Gastroesophageal sphincter (tissue), 4 donors: ENCODE measurements at regions not wholly inside any gene's neighbourhood (a gene's known extent, or its start where the extent isn't known, plus 50 kb on each side); places are given as distances from the start of the nearest gene placed in this dataset.
"Not testable (repeated sequence)": the region's sequence is repeated elsewhere in the genome, so short reads cannot be mapped to it uniquely, and the experiment has no call there.

Experiments used
- ATAC-seq: fragments of 150-250 bp; one replicate; pipeline ENCODE4 v1.9.1; 2016; ENCODE audit warnings: mild to moderate bottlenecking, moderate library complexity
- H3K27ac ChIP-seq, 4 donors: fragments of 200-600 bp; sonication (generic) in 3 of 4; 1 replicate in 3 of 4; 2 replicates in 1 of 4; pipeline ENCODE4 v1.5.1; 2016 to 2019
- H3K27me3 ChIP-seq: fragments of 200-600 bp; sonication (generic); one replicate; pipeline ENCODE4 v1.5.1; 2019
- H3K36me3 ChIP-seq, 2 donors: fragments of 200-600 bp; sonication (generic); one replicate each; pipeline ENCODE4 v1.5.1; 2019; ENCODE audit warnings: control low read depth in 1 of 2
- H3K4me1 ChIP-seq, 3 donors: fragments of 200-600 bp; sonication (generic); 1 replicate in 2 of 3; 2 replicates in 1 of 3; pipeline ENCODE4 v1.5.1; 2016 to 2019; ENCODE audit warnings: control low read depth in 2 of 3
- H3K4me3 ChIP-seq, 2 donors: fragments of 200-600 bp; sonication (generic); one replicate each; pipeline ENCODE4 v1.5.1; 2019; ENCODE audit warnings: mild to moderate bottlenecking in 1 of 2, moderate library complexity in 1 of 2
- H3K9me3 ChIP-seq, 3 donors: fragments of 200-600 bp; sonication (generic); one replicate each; pipeline ENCODE4 v1.5.1; 2017 to 2019; ENCODE audit warnings: control low read depth in 2 of 3
- EP300 ChIP-seq: sonication (generic); formaldehyde crosslinking; IDR thresholded peaks from one replicate; pipeline ENCODE4 v1.6.1; 2017; ENCODE audit warnings: antibody characterized with exemption, mild to moderate bottlenecking
- POLR2A ChIP-seq, 2 donors: fragments of 450-650 bp; IDR thresholded peaks; one replicate each; pipeline ENCODE4 v1.6.1; 2017; ENCODE audit warnings: antibody characterized with exemption in 2 of 2, mild to moderate bottlenecking in 2 of 2, moderate library complexity in 1 of 2
- POLR2AphosphoS5 ChIP-seq: sonication (generic); formaldehyde crosslinking; IDR thresholded peaks from one replicate; pipeline ENCODE4 v1.6.1; 2017; ENCODE audit warnings: antibody characterized with exemption
- WGBS, 2 donors: methylation state at CpG; one replicate each; pipeline ENCODE4 v1.1.5; 2018; ENCODE audit warnings: low coverage in 1 of 2; 5-methylcytosine and 5-hydroxymethylcytosine counted together
- TF ChIP-seq, protein P1 (sequence below), 4 experiments: fragments of 200-600 bp in 2 of 4; fragments of 450-650 bp in 2 of 4; sonication (generic) in 1 of 4; IDR thresholded peaks; one replicate each; pipeline ENCODE4 v1.5.1; 2017 to 2019; ENCODE audit warnings: antibody characterized with exemption in 4 of 4, mild to moderate bottlenecking in 2 of 4, moderate library complexity in 2 of 4

DNA sequence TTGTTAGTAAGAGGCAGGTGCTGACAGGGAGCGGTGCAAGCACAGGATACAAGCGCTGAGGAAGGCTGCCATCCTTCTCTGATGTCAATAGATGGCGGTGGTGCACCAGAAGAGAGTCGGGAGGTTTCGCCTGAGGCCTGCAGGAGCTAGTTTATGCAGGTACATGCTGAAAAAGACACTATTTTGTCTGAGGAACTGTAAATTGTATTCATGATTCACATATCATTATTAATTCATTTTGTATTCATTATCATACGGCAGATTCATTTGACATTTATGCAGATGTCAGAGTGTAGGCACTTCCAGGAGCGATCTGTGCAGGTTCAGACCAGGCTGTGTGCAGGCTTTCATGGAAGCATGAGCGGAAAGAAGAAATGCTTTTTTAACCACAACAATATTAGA lies 824.0 kb downstream of the STIM2 start:
- WGBS, 2 donors = 26 to 35% methylated on average over 8 of the region's 8 CpGs
- no peak for ATAC-seq

DNA sequence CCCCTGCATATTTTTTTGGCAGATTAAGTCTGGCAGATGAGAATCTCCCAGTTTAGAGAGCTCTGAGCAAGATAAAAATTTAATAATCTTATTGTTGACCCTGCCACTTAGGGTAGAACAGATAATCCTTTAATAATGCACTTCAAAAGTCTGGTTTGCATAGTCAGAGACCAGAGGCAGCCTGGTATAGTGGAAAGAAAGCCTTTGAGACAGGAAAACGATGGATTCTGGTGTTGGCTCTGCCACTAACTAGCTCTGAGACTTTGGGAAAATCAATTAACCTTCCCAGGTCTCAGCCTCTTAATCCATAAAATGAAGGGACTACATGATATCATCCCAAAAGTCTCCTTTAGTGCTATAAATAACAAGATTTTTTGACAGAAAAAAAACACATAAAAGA lies 824.5 kb downstream of the STIM2 start:
- Histone ChIP-seq H3K4me1 (no peaks in the 10 kb centered on the region), H3K4me3 (no peak overlapping the region), H3K27ac (no peak overlapping the region), H3K9me3 (no peaks in the 10 kb centered on the region), H3K27me3 (peaks cover 4% of the 10 kb centered on the region), H3K36me3 (no peaks in the 10 kb centered on the region)
- 63 to 69% methylated on average over 1 of the region's 1 CpG for WGBS, 2 donors
- no peak for ATAC-seq
- no peak for TF ChIP-seq POLR2A (IDR thresholded peaks at IDR 0.05)
- TF ChIP-seq EP300 = no peak
- TF ChIP-seq POLR2AphosphoS5 = no peak
- TF ChIP-seq, protein P1, sequence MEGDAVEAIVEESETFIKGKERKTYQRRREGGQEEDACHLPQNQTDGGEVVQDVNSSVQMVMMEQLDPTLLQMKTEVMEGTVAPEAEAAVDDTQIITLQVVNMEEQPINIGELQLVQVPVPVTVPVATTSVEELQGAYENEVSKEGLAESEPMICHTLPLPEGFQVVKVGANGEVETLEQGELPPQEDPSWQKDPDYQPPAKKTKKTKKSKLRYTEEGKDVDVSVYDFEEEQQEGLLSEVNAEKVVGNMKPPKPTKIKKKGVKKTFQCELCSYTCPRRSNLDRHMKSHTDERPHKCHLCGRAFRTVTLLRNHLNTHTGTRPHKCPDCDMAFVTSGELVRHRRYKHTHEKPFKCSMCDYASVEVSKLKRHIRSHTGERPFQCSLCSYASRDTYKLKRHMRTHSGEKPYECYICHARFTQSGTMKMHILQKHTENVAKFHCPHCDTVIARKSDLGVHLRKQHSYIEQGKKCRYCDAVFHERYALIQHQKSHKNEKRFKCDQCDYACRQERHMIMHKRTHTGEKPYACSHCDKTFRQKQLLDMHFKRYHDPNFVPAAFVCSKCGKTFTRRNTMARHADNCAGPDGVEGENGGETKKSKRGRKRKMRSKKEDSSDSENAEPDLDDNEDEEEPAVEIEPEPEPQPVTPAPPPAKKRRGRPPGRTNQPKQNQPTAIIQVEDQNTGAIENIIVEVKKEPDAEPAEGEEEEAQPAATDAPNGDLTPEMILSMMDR (IDR thresholded peaks at IDR 0.05) = no peak

More for the DNA sequence above, 824.0 kb downstream of the STIM2 start:
- no peaks in the 10 kb centered on the region for H3K4me1 ChIP-seq
- peaks cover 4% of the 10 kb centered on the region for H3K27me3 ChIP-seq
- H3K4me3 ChIP-seq = no peak overlapping the region
- TF ChIP-seq POLR2AphosphoS5 = no peak
- TF ChIP-seq, protein P1 (IDR thresholded peaks at IDR 0.05) = peak; percentile 13 to 72 (median 44)
- no peaks in the 10 kb centered on the region for H3K9me3 ChIP-seq
- no peaks in the 10 kb centered on the region for H3K36me3 ChIP-seq
- no peak overlapping the region for H3K27ac ChIP-seq

DNA sequence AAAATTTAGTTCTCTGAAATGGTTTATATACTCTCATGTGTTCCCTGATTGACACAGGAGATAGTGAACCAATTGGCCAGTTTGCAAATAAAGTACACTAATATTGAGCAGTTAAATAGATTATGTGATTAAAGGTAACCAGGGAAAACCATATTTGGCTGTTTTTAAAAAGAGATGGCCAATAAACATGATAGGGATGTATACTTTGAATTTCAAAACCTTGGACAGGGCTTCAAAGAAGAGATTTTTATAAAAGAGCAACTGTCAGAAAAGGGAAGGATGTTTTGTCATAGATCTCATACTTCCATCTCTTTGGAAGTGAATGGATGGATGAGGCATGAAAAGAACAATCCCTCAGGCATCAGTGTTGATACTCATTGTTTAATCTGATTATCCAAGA lies 825.3 kb downstream of the STIM2 start:
- H3K4me1 ChIP-seq = no peaks in the 10 kb centered on the region
- peaks cover 4% of the 10 kb centered on the region for H3K27me3 ChIP-seq
- H3K27ac ChIP-seq = no peak overlapping the region
- H3K9me3 ChIP-seq = no peaks in the 10 kb centered on the region
- no peaks in the 10 kb centered on the region for H3K36me3 ChIP-seq
- H3K4me3 ChIP-seq = no peak overlapping the region
- no peak for ATAC-seq
- TF ChIP-seq, protein P1 (IDR thresholded peaks at IDR 0.05) = no peak

DNA sequence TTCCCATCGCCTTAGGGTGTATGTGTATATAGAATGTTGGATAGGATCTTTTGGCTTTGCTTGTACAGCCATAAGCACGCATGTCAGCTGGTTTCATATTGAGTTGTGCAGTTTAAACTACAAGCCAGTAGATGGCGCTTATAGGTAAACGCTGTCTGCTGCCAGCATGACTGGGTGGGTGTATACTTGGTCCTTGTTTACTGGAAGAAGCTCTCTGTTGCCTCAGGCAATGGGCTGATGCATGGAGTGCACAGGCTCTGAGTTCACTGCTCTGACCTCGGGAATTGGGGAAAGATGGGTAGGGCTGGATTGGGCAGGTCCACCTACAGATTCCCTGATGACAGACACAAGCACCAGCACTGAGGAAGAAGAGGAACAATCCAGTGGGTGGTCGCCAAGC lies 831.5 kb downstream of the STIM2 start:
- Histone ChIP-seq H3K36me3 (no peaks in the 10 kb centered on the region), H3K4me1 (no peaks in the 10 kb centered on the region), H3K9me3 (no peaks in the 10 kb centered on the region), H3K27me3 (peaks cover 7% of the 10 kb centered on the region), H3K27ac (no peak overlapping the region), H3K4me3 (no peak overlapping the region)
- TF ChIP-seq, protein P1 (IDR thresholded peaks at IDR 0.05) = peak in 1 of 4 experiments; percentile 31
- TF ChIP-seq POLR2A (IDR thresholded peaks at IDR 0.05) (no peak), EP300 (no peak), POLR2AphosphoS5 (no peak)
- WGBS, 2 donors = 38 to 63% methylated on average over 3 to 4 of the region's 6 CpGs
- no peak for ATAC-seq

DNA sequence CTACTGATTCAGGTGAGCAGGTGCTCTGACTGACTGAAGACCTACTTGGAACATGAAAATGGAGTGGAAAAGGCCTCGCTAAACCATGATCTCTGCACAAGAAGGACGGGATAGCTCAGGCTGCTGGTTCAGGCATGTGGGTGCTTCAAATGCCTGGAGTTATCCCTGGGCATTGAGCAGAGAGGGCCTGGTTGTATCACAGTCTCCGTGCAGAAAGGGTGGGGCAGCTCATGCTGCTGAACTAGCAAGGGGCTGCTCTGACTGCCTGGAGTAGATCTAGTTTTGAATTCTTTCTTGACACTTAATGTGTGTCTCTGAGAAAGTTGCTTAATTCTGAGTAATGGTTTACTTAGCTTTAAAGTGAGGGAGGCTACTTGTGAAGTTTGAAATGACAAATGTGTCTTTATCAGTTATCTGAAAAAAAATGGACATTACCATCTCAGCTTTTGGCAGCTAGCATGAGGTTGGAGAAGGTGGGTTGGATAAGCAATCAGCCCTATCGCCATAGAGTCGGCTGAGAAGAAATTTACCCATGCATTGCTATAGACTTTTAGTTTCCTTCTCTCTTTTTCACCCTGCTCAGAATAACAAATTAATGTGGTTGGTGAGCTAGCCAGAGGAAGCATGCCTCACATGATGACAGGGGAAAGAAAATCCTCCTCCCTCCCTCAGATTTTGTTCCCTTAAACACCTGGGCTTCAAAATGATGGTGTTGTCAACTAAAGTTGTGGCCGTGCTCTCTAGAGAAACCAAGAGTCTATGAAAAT lies 832.4 kb downstream of the STIM2 start:
- no peak for ATAC-seq
- Histone ChIP-seq H3K9me3 (no peaks in the 10 kb centered on the region), H3K4me1 (no peaks in the 10 kb centered on the region), H3K27me3 (peaks cover 7% of the 10 kb centered on the region), H3K27ac (no peak overlapping the region), H3K36me3 (no peaks in the 10 kb centered on the region), H3K4me3 (no peak overlapping the region)
- WGBS, 2 donors = 62 to 78% methylated on average over 6 of the region's 6 CpGs
- TF ChIP-seq EP300 (no peak), POLR2AphosphoS5 (no peak), POLR2A (IDR thresholded peaks at IDR 0.05) (no peak)
- TF ChIP-seq, protein P1 (IDR thresholded peaks at IDR 0.05) = no peak

DNA sequence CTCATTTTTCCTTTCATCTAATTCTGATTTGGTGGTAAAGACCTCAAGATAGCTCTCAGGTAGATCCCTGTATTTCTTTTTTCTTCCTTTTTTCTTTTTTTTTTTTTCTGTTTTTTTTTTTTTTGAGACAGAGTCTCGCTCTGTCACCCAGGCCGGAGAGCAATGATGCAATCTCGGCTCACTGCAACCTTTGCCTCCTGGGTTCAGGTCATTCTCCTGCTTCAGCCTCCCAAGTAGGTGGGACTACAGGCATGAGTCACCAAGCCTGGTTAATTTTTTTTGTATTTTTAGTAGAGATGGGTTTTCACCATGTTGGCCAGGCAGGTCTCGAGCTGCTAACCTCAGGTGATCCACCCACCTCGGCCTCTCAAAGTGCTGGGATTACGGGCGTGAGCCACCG lies 835.6 kb downstream of the STIM2 start:
- WGBS, 2 donors = 98 to 100% methylated on average over 2 to 7 of the region's 8 CpGs
- not testable (repeated sequence) for H3K4me1 ChIP-seq, H3K9me3 ChIP-seq, ATAC-seq, H3K36me3 ChIP-seq, H3K4me3 ChIP-seq, H3K27ac ChIP-seq, H3K27me3 ChIP-seq
